RWPE2 (cell line): ENCODE measurements at regions not wholly inside any gene's neighbourhood (a gene's known extent, or its start where the extent isn't known, plus 50 kb on each side); places are given as distances from the start of the nearest gene placed in this dataset.

Source experiments
- ATAC-seq: fragments of 200-7000 bp; cut with Tn5 transposase; 3 replicates; pipeline ENCODE4 v1.9.1; 2021; ENCODE audit warnings: low read depth
- DNase-seq: peaks from one replicate; pipeline ENCODE4 v3.0.0-alpha.2; 2020; ENCODE audit warnings: low spot score
- H3K27ac ChIP-seq: fragments of 450-650 bp; 2 replicates; pipeline ENCODE4 v1.5.1; 2017; ENCODE audit warnings: mild to moderate bottlenecking; ENCODE audit not compliant: poor library complexity, severe bottlenecking
- H3K27me3 ChIP-seq: fragments of 250-450 bp; sonication (Bioruptor Pico); 2 replicates; pipeline ENCODE4 v1.5.1; 2021; ENCODE audit warnings: mild to moderate bottlenecking, moderate library complexity; ENCODE audit not compliant: insufficient read depth, poor library complexity, severe bottlenecking
- H3K36me3 ChIP-seq: fragments of 250-450 bp; sonication (Bioruptor Pico); 2 replicates; pipeline ENCODE4 v1.5.1; 2020; ENCODE audit warnings: low read depth, mild to moderate bottlenecking, moderate library complexity
- H3K4me1 ChIP-seq: fragments of 250-450 bp; sonication (Bioruptor Pico); 2 replicates; pipeline ENCODE4 v1.5.1; 2021; ENCODE audit warnings: mild to moderate bottlenecking, moderate library complexity; ENCODE audit not compliant: insufficient read depth, poor library complexity, severe bottlenecking
- H3K4me3 ChIP-seq: fragments of 250-450 bp; sonication (Bioruptor Pico); 2 replicates; pipeline ENCODE4 v1.5.1; 2021; ENCODE audit warnings: mild to moderate bottlenecking, moderate library complexity; ENCODE audit not compliant: severe bottlenecking
- H3K9me3 ChIP-seq: fragments of 250-450 bp; sonication (Bioruptor Pico); 2 replicates; pipeline ENCODE4 v1.5.1; 2021; ENCODE audit warnings: mild to moderate bottlenecking, moderate library complexity; ENCODE audit not compliant: severe bottlenecking
- TF ChIP-seq, protein P1 (sequence below): fragments of 450-650 bp; IDR thresholded peaks from one replicate; pipeline ENCODE4 v1.5.1; 2017; ENCODE audit warnings: mild to moderate bottlenecking, moderate library complexity; ENCODE audit not compliant: poor library complexity, severe bottlenecking

DNA sequence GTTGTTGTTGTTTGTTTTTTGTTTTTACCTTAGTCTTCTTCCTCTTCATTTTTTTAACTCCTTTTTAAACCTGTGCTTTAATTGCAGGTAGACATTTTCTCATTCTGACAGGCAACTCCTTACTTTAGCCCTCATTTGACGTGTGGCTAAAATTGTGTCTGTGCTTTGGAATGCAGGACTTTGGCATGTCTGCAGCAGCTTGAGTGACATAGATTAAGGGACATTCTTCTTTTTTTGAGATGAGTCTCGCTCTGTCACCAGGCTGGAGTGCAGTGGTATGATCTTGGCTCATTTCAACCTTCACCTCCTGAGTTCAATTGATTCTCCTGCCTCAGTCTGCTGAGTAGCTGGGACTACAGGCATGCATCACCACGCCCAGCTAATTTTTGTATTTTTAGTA, 100.8 kb downstream of the FAT3 start:
- no peaks in the 10 kb centered on the region for H3K36me3 ChIP-seq
- H3K27me3 ChIP-seq = no peaks in the 10 kb centered on the region
- TF ChIP-seq, protein P1, sequence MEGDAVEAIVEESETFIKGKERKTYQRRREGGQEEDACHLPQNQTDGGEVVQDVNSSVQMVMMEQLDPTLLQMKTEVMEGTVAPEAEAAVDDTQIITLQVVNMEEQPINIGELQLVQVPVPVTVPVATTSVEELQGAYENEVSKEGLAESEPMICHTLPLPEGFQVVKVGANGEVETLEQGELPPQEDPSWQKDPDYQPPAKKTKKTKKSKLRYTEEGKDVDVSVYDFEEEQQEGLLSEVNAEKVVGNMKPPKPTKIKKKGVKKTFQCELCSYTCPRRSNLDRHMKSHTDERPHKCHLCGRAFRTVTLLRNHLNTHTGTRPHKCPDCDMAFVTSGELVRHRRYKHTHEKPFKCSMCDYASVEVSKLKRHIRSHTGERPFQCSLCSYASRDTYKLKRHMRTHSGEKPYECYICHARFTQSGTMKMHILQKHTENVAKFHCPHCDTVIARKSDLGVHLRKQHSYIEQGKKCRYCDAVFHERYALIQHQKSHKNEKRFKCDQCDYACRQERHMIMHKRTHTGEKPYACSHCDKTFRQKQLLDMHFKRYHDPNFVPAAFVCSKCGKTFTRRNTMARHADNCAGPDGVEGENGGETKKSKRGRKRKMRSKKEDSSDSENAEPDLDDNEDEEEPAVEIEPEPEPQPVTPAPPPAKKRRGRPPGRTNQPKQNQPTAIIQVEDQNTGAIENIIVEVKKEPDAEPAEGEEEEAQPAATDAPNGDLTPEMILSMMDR = no peak
- no peak overlapping the region for H3K4me3 ChIP-seq
- H3K9me3 ChIP-seq = no peaks in the 10 kb centered on the region
- ATAC-seq = no peak
- no peaks in the 10 kb centered on the region for H3K4me1 ChIP-seq
- DNase-seq = no peak
- H3K27ac ChIP-seq = no peak overlapping the region

DNA sequence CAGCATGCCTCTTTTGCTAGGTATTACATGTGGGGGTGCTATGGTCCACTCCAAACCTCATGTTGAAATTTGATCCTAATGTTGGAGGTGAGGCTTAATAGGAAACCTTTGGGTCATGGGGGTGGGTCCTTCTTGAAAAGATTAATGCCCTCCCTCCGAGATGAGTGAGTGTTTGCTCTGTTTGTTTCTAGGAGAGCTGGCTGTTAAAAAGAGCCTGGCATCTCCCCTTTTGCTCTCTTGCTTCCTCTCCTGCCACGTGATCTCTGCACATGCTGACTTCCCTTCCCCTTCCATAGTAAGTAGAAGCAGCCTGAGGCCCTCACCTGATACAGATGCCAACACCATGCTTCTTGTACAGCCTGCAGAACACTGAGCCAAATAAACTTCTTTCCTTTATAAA, 104.5 kb downstream of the FAT3 start:
- H3K27me3 ChIP-seq = no peaks in the 10 kb centered on the region
- no peaks in the 10 kb centered on the region for H3K36me3 ChIP-seq
- H3K27ac ChIP-seq = no peak overlapping the region
- H3K9me3 ChIP-seq = no peaks in the 10 kb centered on the region
- TF ChIP-seq, protein P1 = no peak
- H3K4me1 ChIP-seq = no peaks in the 10 kb centered on the region
- DNase-seq = no peak
- no peak overlapping the region for H3K4me3 ChIP-seq
- no peak for ATAC-seq

DNA sequence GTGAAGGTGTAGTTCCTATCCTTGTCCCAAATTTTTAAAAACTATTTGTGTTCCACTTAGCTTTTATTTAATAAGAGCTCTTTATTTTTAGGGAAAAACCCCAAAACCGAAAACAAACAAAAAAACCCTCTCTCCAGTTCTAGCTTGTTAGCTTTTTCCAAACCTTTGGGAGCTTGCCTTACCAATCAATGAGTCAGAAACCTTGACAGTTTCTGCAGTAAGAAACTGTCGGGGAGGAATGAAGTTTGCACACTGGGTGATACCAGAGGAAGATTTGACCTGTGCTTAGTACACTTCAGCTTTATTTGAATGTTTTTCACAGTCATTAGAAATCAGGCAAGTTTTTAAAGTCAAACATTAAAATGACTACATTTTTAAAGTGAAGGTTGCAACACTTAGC, 105.0 kb downstream of the FAT3 start:
- Histone ChIP-seq H3K27ac (peak overlapping the region; percentile 22), H3K27me3 (no peaks in the 10 kb centered on the region), H3K36me3 (no peaks in the 10 kb centered on the region), H3K4me3 (no peak overlapping the region), H3K4me1 (no peaks in the 10 kb centered on the region), H3K9me3 (no peaks in the 10 kb centered on the region)
- ATAC-seq (peak; percentile 89), DNase-seq (no peak)
- TF ChIP-seq, protein P1 = no peak

DNA sequence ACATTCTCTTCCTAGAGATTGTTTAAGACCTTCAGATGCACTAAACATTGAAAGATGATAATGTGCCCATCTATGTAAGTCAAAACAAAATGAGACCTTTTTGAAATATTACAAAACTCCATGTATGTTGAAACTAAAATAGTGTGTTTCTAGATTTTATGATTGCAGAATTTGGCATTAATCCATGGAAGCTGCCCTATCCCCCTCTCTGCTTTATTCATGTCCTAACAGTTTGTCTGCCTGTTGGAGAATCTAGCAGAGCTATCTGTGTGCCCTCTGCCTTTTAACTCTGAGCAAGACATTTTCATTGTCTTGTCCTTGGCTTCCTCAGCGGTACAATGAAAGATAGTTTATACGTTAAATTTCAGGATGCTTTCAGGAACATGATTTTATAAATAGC, 105.5 kb downstream of the FAT3 start:
- no peaks in the 10 kb centered on the region for H3K9me3 ChIP-seq
- ATAC-seq (peak; percentile 36; the same call in 1 of the 3 replicates), DNase-seq (no peak)
- H3K27ac ChIP-seq = peak overlapping the region; percentile 22
- no peak overlapping the region for H3K4me3 ChIP-seq
- no peaks in the 10 kb centered on the region for H3K27me3 ChIP-seq
- TF ChIP-seq, protein P1 = no peak
- H3K4me1 ChIP-seq = no peaks in the 10 kb centered on the region
- no peaks in the 10 kb centered on the region for H3K36me3 ChIP-seq

DNA sequence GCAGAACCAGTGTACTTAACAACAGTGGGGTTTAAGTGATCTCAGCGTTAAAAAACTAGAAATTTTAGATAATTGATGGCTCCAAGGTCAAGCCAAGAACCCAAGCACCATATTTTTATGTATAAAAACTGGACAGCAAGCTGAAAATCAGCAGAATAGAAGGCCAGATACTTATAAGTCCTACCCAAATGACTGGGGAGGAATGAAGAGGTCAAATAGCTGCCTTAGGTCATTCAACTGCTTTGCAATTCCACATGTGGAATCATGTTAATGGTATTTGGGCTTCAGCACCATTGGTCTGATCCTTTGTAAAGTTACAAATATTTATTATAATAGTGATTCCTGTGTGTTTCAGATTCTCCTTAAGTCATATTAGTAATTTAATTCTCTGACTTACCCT, 108.4 kb downstream of the FAT3 start:
- no peaks in the 10 kb centered on the region for H3K36me3 ChIP-seq
- ATAC-seq (no peak; the same call in 2 of the 3 replicates), DNase-seq (no peak)
- no peak overlapping the region for H3K27ac ChIP-seq
- TF ChIP-seq, protein P1 = no peak
- H3K27me3 ChIP-seq = no peaks in the 10 kb centered on the region
- no peaks in the 10 kb centered on the region for H3K9me3 ChIP-seq
- H3K4me3 ChIP-seq = no peak overlapping the region
- no peaks in the 10 kb centered on the region for H3K4me1 ChIP-seq
